Type B pancreatic cell (in vitro differentiated cells): ENCODE measurements at regions not wholly inside any gene's neighbourhood (a gene's known extent, or its start where the extent isn't known, plus 50 kb on each side); places are given as distances from the start of the nearest gene placed in this dataset.
"Not testable (repeated sequence)": the region's sequence is repeated elsewhere in the genome, so short reads cannot be mapped to it uniquely, and the experiment has no call there.

Experiments used
- DNase-seq: peaks from one replicate; pipeline ENCODE4 v3.0.0; 2021; ENCODE audit warnings: mixed read lengths; ENCODE audit not compliant: unreplicated experiment; ENCODE audit errors: extremely low spot score
- H3K27ac Mint-ChIP-seq: 2 replicates; pipeline ENCODE4 v1.8.0; 2021; ENCODE audit warnings: mild to moderate bottlenecking, mixed read lengths
- H3K27me3 Mint-ChIP-seq: 2 replicates; pipeline ENCODE4 v1.8.0; 2021; ENCODE audit warnings: mixed read lengths
- H3K36me3 Mint-ChIP-seq: 2 replicates; pipeline ENCODE4 v1.8.0; 2021; ENCODE audit warnings: mixed read lengths
- H3K4me1 Mint-ChIP-seq: one replicate; pipeline ENCODE4 v1.8.0; 2021; ENCODE audit warnings: mixed read lengths; ENCODE audit not compliant: unreplicated experiment
- H3K4me3 Mint-ChIP-seq: 2 replicates; pipeline ENCODE4 v1.8.0; 2021; ENCODE audit warnings: mild to moderate bottlenecking, mixed read lengths
- H3K9me3 Mint-ChIP-seq: 2 replicates; pipeline ENCODE4 v1.8.0; 2021; ENCODE audit warnings: mixed read lengths
- TF ChIP-seq, protein P1 (sequence below): fragments of 200-600 bp; sonication (generic); conservative IDR thresholded peaks from 2 replicates; pipeline ENCODE4 v1.5.0; 2021; ENCODE audit warnings: antibody characterized with exemption, mild to moderate bottlenecking

- Mint-ChIP-seq H3K4me1 (peaks cover 10% of the 10 kb centered on the region), H3K4me3 (peak overlapping the region; percentile 45), H3K27me3 (peaks cover 5% of the 10 kb centered on the region), H3K36me3 (no peaks in the 10 kb centered on the region), H3K9me3 (no peaks in the 10 kb centered on the region), H3K27ac (no peak overlapping the region)
- DNase-seq: no peak
- TF ChIP-seq, protein P1, sequence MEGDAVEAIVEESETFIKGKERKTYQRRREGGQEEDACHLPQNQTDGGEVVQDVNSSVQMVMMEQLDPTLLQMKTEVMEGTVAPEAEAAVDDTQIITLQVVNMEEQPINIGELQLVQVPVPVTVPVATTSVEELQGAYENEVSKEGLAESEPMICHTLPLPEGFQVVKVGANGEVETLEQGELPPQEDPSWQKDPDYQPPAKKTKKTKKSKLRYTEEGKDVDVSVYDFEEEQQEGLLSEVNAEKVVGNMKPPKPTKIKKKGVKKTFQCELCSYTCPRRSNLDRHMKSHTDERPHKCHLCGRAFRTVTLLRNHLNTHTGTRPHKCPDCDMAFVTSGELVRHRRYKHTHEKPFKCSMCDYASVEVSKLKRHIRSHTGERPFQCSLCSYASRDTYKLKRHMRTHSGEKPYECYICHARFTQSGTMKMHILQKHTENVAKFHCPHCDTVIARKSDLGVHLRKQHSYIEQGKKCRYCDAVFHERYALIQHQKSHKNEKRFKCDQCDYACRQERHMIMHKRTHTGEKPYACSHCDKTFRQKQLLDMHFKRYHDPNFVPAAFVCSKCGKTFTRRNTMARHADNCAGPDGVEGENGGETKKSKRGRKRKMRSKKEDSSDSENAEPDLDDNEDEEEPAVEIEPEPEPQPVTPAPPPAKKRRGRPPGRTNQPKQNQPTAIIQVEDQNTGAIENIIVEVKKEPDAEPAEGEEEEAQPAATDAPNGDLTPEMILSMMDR: no peak
These were observed 157.8 kb upstream of the TTC29 start for GRCh38 chr4:147103403-147103946.

- Mint-ChIP-seq H3K27me3 (no peaks in the 10 kb centered on the region), H3K27ac (no peak overlapping the region), H3K4me1 (peaks cover 10% of the 10 kb centered on the region), H3K9me3 (no peaks in the 10 kb centered on the region), H3K4me3 (no peak overlapping the region), H3K36me3 (no peaks in the 10 kb centered on the region)
- TF ChIP-seq, protein P1: no peak
- no peak for DNase-seq
These were observed 159.1 kb upstream of the TTC29 start for GRCh38 chr4:147104768-147105167.

DNA sequence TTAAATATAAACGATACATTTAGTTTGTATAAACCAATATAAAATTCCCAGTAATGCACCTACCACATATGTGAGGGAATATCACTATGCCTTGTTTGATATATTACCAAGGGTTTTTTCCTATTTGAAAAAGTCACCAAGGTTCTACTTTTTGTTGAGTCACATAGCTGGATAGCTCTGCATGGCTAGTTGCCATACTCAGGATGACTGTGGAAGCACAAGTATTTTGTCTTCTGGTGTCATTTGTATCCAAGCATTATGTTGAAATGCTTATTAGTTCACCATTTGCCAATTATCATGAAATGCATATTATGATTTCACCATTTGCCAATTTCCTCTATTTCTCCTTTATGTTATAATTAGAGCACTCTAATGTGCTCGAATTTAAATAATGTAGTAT is 162.7 kb upstream of the TTC29 start:
- no peaks in the 10 kb centered on the region for H3K9me3 Mint-ChIP-seq
- no peak overlapping the region for H3K4me3 Mint-ChIP-seq
- H3K27me3 Mint-ChIP-seq: no peaks in the 10 kb centered on the region
- no peak for DNase-seq
- H3K4me1 Mint-ChIP-seq: peaks cover 6% of the 10 kb centered on the region
- no peaks in the 10 kb centered on the region for H3K36me3 Mint-ChIP-seq
- no peak overlapping the region for H3K27ac Mint-ChIP-seq
- TF ChIP-seq, protein P1: no peak

GRCh38 chr4:147109800-147110199 is 164.1 kb upstream of the TTC29 start:
- H3K27me3 Mint-ChIP-seq: no peaks in the 10 kb centered on the region
- no peak overlapping the region for H3K4me3 Mint-ChIP-seq
- H3K9me3 Mint-ChIP-seq: peaks cover 5% of the 10 kb centered on the region
- no peak for DNase-seq
- TF ChIP-seq, protein P1: no peak
- no peaks in the 10 kb centered on the region for H3K4me1 Mint-ChIP-seq
- no peak overlapping the region for H3K27ac Mint-ChIP-seq
- no peaks in the 10 kb centered on the region for H3K36me3 Mint-ChIP-seq

- no peaks in the 10 kb centered on the region for H3K36me3 Mint-ChIP-seq
- peaks cover 5% of the 10 kb centered on the region for H3K9me3 Mint-ChIP-seq
- no peak overlapping the region for H3K27ac Mint-ChIP-seq
- H3K27me3 Mint-ChIP-seq: no peaks in the 10 kb centered on the region
- no peak for DNase-seq
- H3K4me1 Mint-ChIP-seq: no peaks in the 10 kb centered on the region
- no peak overlapping the region for H3K4me3 Mint-ChIP-seq
- TF ChIP-seq, protein P1: peak; percentile 46
These were observed 165.1 kb upstream of the TTC29 start for GRCh38 chr4:147110473-147111367.

DNA sequence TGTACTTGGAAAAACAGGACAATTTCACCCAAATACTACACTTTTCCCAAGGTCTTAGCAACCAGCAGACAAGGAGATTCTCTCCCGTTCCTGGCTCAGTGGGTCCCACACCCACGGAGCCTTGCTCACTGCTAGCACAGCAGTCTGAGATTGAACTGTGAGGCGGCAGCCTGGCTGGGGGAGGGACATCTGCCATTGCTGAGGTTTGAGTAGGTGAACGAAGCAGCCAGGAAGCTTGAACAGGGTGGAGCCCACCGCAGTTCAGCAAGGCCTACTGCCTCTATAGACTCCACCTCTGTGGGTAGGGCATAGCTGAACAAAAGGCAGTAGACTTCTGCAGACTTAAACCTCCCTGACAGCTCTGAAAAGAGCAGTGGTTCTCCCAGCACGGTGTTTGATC is 166.5 kb upstream of the TTC29 start:
- not testable (repeated sequence) for H3K27me3 Mint-ChIP-seq, H3K9me3 Mint-ChIP-seq, H3K4me3 Mint-ChIP-seq, DNase-seq, H3K27ac Mint-ChIP-seq, H3K36me3 Mint-ChIP-seq, H3K4me1 Mint-ChIP-seq
